ENCODE measurements at regions not wholly inside any gene's neighbourhood (a gene's known extent, or its start where the extent isn't known, plus 50 kb on each side); places are given as distances from the start of the nearest gene placed in this dataset.

- Mint-ChIP-seq H3K9me3 (peaks cover 3 to 27% (median 20%) of the 10 kb centered on the region in 8 donors), H3K27ac (no peak overlapping the region), H3K27me3 (no peaks in the 10 kb centered on the region), H3K36me3 (no peaks in the 10 kb centered on the region), H3K4me1 (no peaks in the 10 kb centered on the region), H3K4me3 (no peak overlapping the region)
- no peaks in the 10 kb centered on the region for H3K4me1 ChIP-seq (ENCODE audit: insufficient read depth, low read length)
- H3K9me3 ChIP-seq (ENCODE audit: control insufficient read depth in 1 of 2, low read length in 2 of 2) = peaks cover 0 to 5% of the 10 kb centered on the region in 2 donors
- no peak overlapping the region for H3K27ac ChIP-seq (ENCODE audit: low read depth, low read length)
- no peak overlapping the region for H3K4me3 ChIP-seq (ENCODE audit: low read length in 2 of 2)
- intact Hi-C loops (cut with micrococcal nuclease) = no loop called here
- no peaks in the 10 kb centered on the region for H3K36me3 ChIP-seq (ENCODE audit: insufficient read depth, low read length)
- no peak for DNase-seq
- CTCF ChIA-PET (ENCODE audit: partially characterized antibody) = no interaction called here
- POLR2A ChIA-PET (ENCODE audit: partially characterized antibody) = no interaction called here
- H3K27me3 ChIP-seq (ENCODE audit: insufficient read depth, low read length) = no peaks in the 10 kb centered on the region
Measured at GRCh38 chr2:4135765-4136164, 432.4 kb downstream of the DCDC2C start.

GRCh38 chr2:4139316-4139715 is 435.9 kb downstream of the DCDC2C start:
- Histone ChIP-seq H3K27ac (ENCODE audit: low read depth, low read length) (no peak overlapping the region), H3K9me3 (ENCODE audit: control insufficient read depth in 1 of 2, low read length in 2 of 2) (no peaks in the 10 kb centered on the region), H3K36me3 (ENCODE audit: insufficient read depth, low read length) (no peaks in the 10 kb centered on the region), H3K4me3 (ENCODE audit: low read length in 2 of 2) (no peak overlapping the region), H3K27me3 (ENCODE audit: insufficient read depth, low read length) (no peaks in the 10 kb centered on the region), H3K4me1 (ENCODE audit: insufficient read depth, low read length) (no peaks in the 10 kb centered on the region)
- Mint-ChIP-seq H3K27ac (no peak overlapping the region), H3K4me3 (no peak overlapping the region), H3K9me3 (peaks cover 3 to 11% (median 6%) of the 10 kb centered on the region in 8 donors), H3K27me3 (no peaks in the 10 kb centered on the region), H3K4me1 (no peaks in the 10 kb centered on the region), H3K36me3 (no peaks in the 10 kb centered on the region)
- POLR2A ChIA-PET (ENCODE audit: partially characterized antibody) = no interaction called here
- DNase-seq = no peak
- intact Hi-C loops (cut with micrococcal nuclease) = no loop called here
- CTCF ChIA-PET (ENCODE audit: partially characterized antibody) = no interaction called here

GRCh38 chr2:4139731-4140130 is 436.4 kb downstream of the DCDC2C start:
- Mint-ChIP-seq H3K27ac (no peak overlapping the region), H3K36me3 (no peaks in the 10 kb centered on the region), H3K4me1 (no peaks in the 10 kb centered on the region), H3K9me3 (peaks cover 3 to 11% (median 6%) of the 10 kb centered on the region in 8 donors), H3K4me3 (no peak overlapping the region), H3K27me3 (no peaks in the 10 kb centered on the region)
- intact Hi-C loops (cut with micrococcal nuclease) = no loop called here
- DNase-seq = no peak
- Histone ChIP-seq H3K27ac (ENCODE audit: low read depth, low read length) (no peak overlapping the region), H3K9me3 (ENCODE audit: control insufficient read depth in 1 of 2, low read length in 2 of 2) (no peaks in the 10 kb centered on the region), H3K4me1 (ENCODE audit: insufficient read depth, low read length) (no peaks in the 10 kb centered on the region), H3K36me3 (ENCODE audit: insufficient read depth, low read length) (no peaks in the 10 kb centered on the region), H3K27me3 (ENCODE audit: insufficient read depth, low read length) (no peaks in the 10 kb centered on the region), H3K4me3 (ENCODE audit: low read length in 2 of 2) (no peak overlapping the region)
- POLR2A ChIA-PET (ENCODE audit: partially characterized antibody) = no interaction called here
- CTCF ChIA-PET (ENCODE audit: partially characterized antibody) = no interaction called here

GRCh38 chr2:4140281-4140970 is 437.1 kb downstream of the DCDC2C start:
- intact Hi-C loops (cut with micrococcal nuclease) = no loop called here
- Mint-ChIP-seq H3K27me3 (no peaks in the 10 kb centered on the region), H3K27ac (no peak overlapping the region), H3K4me1 (no peaks in the 10 kb centered on the region), H3K9me3 (peaks cover 3 to 11% (median 4%) of the 10 kb centered on the region in 8 donors), H3K36me3 (no peaks in the 10 kb centered on the region), H3K4me3 (no peak overlapping the region)
- Histone ChIP-seq H3K4me3 (ENCODE audit: low read length in 2 of 2) (no peak overlapping the region), H3K27me3 (ENCODE audit: insufficient read depth, low read length) (no peaks in the 10 kb centered on the region), H3K4me1 (ENCODE audit: insufficient read depth, low read length) (no peaks in the 10 kb centered on the region), H3K9me3 (ENCODE audit: control insufficient read depth in 1 of 2, low read length in 2 of 2) (no peaks in the 10 kb centered on the region), H3K27ac (ENCODE audit: low read depth, low read length) (no peak overlapping the region), H3K36me3 (ENCODE audit: insufficient read depth, low read length) (no peaks in the 10 kb centered on the region)
- POLR2A ChIA-PET (ENCODE audit: partially characterized antibody) = no interaction called here
- CTCF ChIA-PET (ENCODE audit: partially characterized antibody) = no interaction called here
- no peak for DNase-seq

- Histone ChIP-seq H3K9me3 (ENCODE audit: control insufficient read depth in 1 of 2, low read length in 2 of 2) (no peaks in the 10 kb centered on the region), H3K27me3 (ENCODE audit: insufficient read depth, low read length) (no peaks in the 10 kb centered on the region), H3K4me1 (ENCODE audit: insufficient read depth, low read length) (no peaks in the 10 kb centered on the region), H3K4me3 (ENCODE audit: low read length in 2 of 2) (no peak overlapping the region), H3K27ac (ENCODE audit: low read depth, low read length) (no peak overlapping the region), H3K36me3 (ENCODE audit: insufficient read depth, low read length) (no peaks in the 10 kb centered on the region)
- no peaks in the 10 kb centered on the region for H3K27me3 Mint-ChIP-seq
- no peak for DNase-seq
- no peaks in the 10 kb centered on the region for H3K4me1 Mint-ChIP-seq
- POLR2A ChIA-PET (ENCODE audit: partially characterized antibody) = no interaction called here
- CTCF ChIA-PET (ENCODE audit: partially characterized antibody) = no interaction called here
- peaks cover 0 to 10% (median 2%) of the 10 kb centered on the region in 8 donors for H3K9me3 Mint-ChIP-seq
- no peak overlapping the region for H3K27ac Mint-ChIP-seq
- no peak overlapping the region for H3K4me3 Mint-ChIP-seq
- H3K36me3 Mint-ChIP-seq = no peaks in the 10 kb centered on the region
- intact Hi-C loops (cut with micrococcal nuclease) = no loop called here
Measured at GRCh38 chr2:4144731-4145130, 441.4 kb downstream of the DCDC2C start.

- no peak overlapping the region for H3K27ac ChIP-seq (ENCODE audit: low read depth, low read length)
- Mint-ChIP-seq H3K36me3 (no peaks in the 10 kb centered on the region), H3K27ac (no peak overlapping the region), H3K9me3 (peaks cover 2 to 22% (median 9%) of the 10 kb centered on the region in 8 donors), H3K27me3 (no peaks in the 10 kb centered on the region), H3K4me1 (no peaks in the 10 kb centered on the region), H3K4me3 (no peak overlapping the region)
- intact Hi-C loops (cut with micrococcal nuclease) = no loop called here
- no peaks in the 10 kb centered on the region for H3K27me3 ChIP-seq (ENCODE audit: insufficient read depth, low read length)
- H3K4me3 ChIP-seq (ENCODE audit: low read length in 2 of 2) = no peak overlapping the region
- no peak for DNase-seq
- no peaks in the 10 kb centered on the region for H3K36me3 ChIP-seq (ENCODE audit: insufficient read depth, low read length)
- CTCF ChIA-PET (ENCODE audit: partially characterized antibody) = no interaction called here
- H3K4me1 ChIP-seq (ENCODE audit: insufficient read depth, low read length) = no peaks in the 10 kb centered on the region
- POLR2A ChIA-PET (ENCODE audit: partially characterized antibody) = no interaction called here
- no peaks in the 10 kb centered on the region for H3K9me3 ChIP-seq (ENCODE audit: control insufficient read depth in 1 of 2, low read length in 2 of 2)
Measured at GRCh38 chr2:4151521-4151920, 448.1 kb downstream of the DCDC2C start.

- Histone ChIP-seq H3K4me3 (ENCODE audit: low read length in 2 of 2) (no peak overlapping the region), H3K27me3 (ENCODE audit: insufficient read depth, low read length) (no peaks in the 10 kb centered on the region), H3K9me3 (ENCODE audit: control insufficient read depth in 1 of 2, low read length in 2 of 2) (no peaks in the 10 kb centered on the region), H3K4me1 (ENCODE audit: insufficient read depth, low read length) (no peaks in the 10 kb centered on the region), H3K27ac (ENCODE audit: low read depth, low read length) (no peak overlapping the region), H3K36me3 (ENCODE audit: insufficient read depth, low read length) (no peaks in the 10 kb centered on the region)
- POLR2A ChIA-PET (ENCODE audit: partially characterized antibody) = no interaction called here
- Mint-ChIP-seq H3K4me3 (no peak overlapping the region), H3K27me3 (no peaks in the 10 kb centered on the region), H3K27ac (peak overlapping the region in 1 of 7 donors; percentile 36), H3K4me1 (no peaks in the 10 kb centered on the region), H3K36me3 (no peaks in the 10 kb centered on the region), H3K9me3 (peaks cover 2 to 24% (median 13%) of the 10 kb centered on the region in 8 donors)
- no peak for DNase-seq
- intact Hi-C loops (cut with micrococcal nuclease) = no loop called here
- CTCF ChIA-PET (ENCODE audit: partially characterized antibody) = no interaction called here
Measured at GRCh38 chr2:4152051-4152450, 448.7 kb downstream of the DCDC2C start.

GRCh38 chr2:4168834-4169233 is 465.5 kb downstream of the DCDC2C start:
- H3K4me3 ChIP-seq (ENCODE audit: low read length in 2 of 2) = no peak overlapping the region
- no peaks in the 10 kb centered on the region for H3K27me3 Mint-ChIP-seq
- no peaks in the 10 kb centered on the region for H3K36me3 Mint-ChIP-seq
- H3K27me3 ChIP-seq (ENCODE audit: insufficient read depth, low read length) = no peaks in the 10 kb centered on the region
- no peaks in the 10 kb centered on the region for H3K4me1 ChIP-seq (ENCODE audit: insufficient read depth, low read length)
- CTCF ChIA-PET (ENCODE audit: partially characterized antibody) = no interaction called here
- no peak for DNase-seq
- H3K9me3 Mint-ChIP-seq = peaks cover 4 to 27% (median 12%) of the 10 kb centered on the region in 8 donors
- intact Hi-C loops (cut with micrococcal nuclease) = no loop called here
- H3K36me3 ChIP-seq (ENCODE audit: insufficient read depth, low read length) = no peaks in the 10 kb centered on the region
- no peak overlapping the region for H3K4me3 Mint-ChIP-seq
- no peaks in the 10 kb centered on the region for H3K4me1 Mint-ChIP-seq
- H3K27ac Mint-ChIP-seq = no peak overlapping the region
- POLR2A ChIA-PET (ENCODE audit: partially characterized antibody) = no interaction called here
- peaks cover 0 to 9% of the 10 kb centered on the region in 2 donors for H3K9me3 ChIP-seq (ENCODE audit: control insufficient read depth in 1 of 2, low read length in 2 of 2)
- H3K27ac ChIP-seq (ENCODE audit: low read depth, low read length) = no peak overlapping the region

Measured in CD4-positive, alpha-beta memory T cell (primary cell).